Stimulated activated CD8-positive, alpha-beta memory T cell treated with anti-CD3 and anti-CD28 coated beads, Interleukin-12 subunit alpha, Interleukin-12 subunit beta, amount 100 ng/mL, for 4 hours (primary cell): ENCODE measurements at regions not wholly inside any gene's neighbourhood (a gene's known extent, or its start where the extent isn't known, plus 50 kb on each side); places are given as distances from the start of the nearest gene placed in this dataset.

Experiments
- DNase-seq: peaks from one replicate; pipeline ENCODE4 v3.0.0-alpha.2; 2020; ENCODE audit warnings: low read depth

DNA sequence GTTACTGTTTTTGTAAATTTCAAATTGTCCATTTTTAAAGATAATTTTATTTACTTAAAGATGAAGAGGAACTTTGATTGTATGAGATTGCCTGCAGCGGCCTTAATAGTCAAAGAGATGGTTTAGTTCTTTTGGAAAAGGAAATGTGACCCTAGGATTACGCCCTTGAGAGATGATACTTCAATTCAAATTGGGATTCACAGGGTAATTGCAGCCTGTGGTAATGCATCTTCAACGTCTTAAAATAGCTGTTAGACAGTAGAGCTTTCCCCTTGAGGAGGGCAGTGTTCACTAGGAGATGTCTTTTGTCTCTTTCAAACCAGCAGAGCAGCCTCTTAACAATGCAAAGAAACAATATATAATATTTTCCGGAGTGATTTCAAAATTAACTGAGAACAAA lies 127.1 kb downstream of the TAF11L14 start:
- DNase-seq: no peak

DNA sequence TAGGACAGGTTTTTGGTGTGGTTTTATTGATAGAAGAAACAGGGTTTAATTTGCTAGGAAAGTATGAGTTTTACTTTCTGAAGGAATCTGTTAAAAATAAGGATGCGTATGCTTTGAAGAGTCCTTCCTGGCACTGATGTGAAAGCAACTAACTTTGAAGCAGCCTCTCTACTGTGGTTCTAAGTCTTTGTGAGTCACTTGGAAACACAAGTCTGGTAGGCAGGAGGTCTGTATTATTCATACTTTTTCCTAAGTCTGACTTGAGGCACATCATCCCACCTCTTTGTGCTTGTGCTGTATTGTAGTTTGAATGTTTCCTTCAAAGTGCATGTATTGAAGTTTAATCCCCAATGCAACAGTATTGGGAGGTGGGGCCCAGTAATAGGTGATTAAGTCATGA lies 129.0 kb downstream of the TAF11L14 start:
- DNase-seq: no peak

DNA sequence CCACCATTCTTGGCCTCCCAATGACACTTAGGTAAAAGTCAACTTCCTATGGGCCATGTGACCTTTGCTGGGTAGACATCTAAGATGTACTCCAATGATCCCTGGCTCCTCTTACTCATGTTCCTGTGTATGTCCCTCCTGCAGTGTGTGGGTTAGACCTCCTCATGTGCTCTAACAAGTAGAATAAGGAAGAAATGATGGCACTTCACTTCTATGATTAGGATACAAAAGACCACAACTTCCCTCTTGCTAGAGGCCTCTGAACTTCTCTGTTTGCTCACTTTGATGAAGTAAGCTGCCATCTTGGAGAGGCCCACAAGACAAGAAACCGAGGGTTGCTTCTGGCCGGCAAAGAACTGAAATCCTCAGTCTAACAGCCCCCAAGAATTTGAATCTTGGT lies 131.8 kb downstream of the TAF11L14 start:
- no peak for DNase-seq

DNA sequence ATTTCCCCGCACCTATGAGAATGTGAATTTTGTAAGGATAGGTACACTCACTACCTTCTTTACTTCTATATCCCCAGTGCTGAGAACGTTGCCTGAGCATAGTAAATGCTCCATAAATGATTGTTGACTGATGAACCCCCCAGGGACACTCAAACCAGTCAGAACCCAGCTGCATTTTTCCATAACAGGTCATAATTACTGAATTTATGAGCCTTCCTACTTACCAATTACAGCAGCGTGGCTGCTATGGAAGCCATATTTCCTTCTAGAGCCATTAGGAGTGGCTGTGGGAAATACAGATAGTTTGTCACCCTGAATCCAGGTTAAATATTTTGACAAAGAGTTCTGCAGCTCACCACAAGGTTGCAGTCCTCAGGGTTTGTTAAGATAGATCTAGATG lies 135.0 kb downstream of the TAF11L14 start:
- no peak for DNase-seq

DNA sequence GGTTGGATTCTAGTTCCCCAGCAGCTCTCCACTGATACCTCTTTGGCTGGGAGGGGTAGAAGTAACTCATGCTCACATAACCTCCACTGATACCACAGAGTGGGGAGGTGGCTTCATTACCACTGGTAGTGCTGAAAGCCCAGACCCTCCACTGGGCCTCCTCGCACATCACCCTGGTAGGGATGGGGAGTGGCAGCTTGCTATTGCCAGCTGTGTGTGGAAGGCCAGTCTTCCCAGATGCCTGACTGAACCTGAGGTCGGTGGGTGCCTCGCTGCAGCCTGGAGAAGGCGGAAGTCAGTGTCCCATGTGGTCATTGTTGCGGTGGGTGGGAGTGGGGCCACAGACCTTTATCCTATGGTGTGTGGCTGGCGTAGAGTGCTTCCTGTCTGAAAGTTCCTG lies 138.0 kb downstream of the TAF11L14 start:
- DNase-seq: no peak

DNA sequence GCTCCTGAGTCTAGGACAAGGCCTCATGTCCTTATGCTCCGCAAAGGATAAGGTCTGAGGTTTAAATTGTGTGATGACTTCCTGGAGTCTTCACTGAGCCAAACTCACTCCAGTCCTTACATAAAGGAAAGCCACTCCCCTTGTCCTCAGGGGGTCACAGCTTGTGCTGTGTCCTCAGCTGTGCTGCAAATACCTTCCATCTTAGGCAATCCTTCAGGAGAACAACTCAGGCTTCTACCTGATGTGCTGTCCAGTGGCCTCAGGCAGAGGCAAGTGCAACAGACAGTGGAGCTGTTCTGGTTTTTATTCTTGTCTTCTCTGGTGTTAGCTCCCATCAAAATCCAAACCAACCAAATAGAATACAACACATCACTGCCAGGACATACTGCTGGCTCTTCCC lies 151.5 kb downstream of the TAF11L14 start:
- DNase-seq: no peak

DNA sequence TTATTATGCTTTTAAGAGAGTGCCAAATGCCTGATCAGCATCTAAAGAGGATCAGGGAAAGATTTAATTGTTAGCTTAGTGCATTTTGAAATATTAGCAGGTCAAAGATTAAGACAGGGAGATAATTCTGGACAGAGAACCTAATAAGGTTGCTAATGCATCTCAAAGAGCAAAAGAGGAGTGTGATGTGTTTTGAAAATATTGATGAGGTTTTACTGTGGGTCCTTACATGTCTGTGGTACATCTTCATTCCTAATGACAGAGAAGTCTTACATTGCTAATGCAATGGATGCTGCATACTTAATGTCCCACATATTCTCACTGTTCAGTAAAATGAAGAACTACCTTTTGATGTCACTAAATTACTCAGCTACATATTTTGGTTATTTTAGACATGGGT lies 154.1 kb downstream of the TAF11L14 start:
- no peak for DNase-seq

DNA sequence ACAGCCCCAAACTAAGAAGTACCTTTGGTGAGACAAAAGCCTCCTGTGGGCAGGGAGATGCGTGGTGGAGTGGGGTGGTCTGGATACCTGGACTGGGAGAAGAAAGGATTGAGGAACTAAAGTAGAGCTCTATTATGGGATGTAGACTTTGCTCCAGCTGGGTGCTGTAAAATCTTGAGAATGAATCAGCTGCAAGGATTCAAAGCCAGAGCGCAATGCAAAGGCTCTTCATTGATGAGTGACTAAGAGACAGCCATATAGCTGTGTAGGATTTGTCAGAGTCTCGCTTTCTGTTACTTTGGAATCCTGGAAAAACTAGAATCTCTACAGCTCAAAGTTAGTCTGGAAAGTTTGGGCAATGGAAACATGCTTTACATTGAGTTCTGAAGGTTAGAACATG lies 159.9 kb downstream of the TAF11L14 start:
- no peak for DNase-seq

DNA sequence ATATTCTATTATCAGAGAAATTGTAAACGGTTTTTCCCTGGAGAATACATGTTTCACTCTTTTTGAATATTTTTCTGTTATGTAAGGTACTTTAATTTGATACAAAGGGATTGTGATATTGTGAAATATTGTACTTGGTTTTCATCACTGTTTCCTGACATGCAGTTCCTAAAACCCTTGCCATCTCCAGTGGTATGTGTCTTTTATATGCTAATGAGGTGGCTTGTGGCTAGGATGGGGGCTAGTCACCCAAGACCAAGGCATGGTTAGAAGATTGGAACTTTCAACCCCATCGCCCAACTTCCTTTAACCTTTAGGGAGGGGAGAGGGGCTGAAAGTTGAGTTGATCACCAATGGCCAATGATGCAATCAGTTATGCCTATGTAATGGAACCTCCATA lies 160.6 kb downstream of the TAF11L14 start:
- DNase-seq: no peak

DNA sequence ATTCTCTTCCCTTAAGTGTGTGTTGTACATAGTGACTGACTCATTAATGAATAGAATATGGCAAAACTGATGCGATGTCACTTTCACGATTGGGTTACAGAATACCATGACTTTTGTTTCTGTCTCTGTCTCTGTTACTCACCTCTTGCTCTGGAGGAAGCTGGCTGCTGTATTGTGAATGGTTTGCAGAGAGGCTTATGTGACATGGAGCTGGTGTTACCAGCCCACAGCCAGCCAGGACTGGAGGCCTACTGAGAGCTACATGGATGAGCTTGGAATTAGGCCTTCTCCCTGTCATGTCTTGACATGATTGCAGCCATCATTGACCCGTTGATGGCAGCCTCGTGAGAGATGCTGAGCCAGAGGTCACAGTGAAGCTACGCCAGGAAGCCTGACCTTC lies 161.9 kb downstream of the TAF11L14 start:
- no peak for DNase-seq

DNA sequence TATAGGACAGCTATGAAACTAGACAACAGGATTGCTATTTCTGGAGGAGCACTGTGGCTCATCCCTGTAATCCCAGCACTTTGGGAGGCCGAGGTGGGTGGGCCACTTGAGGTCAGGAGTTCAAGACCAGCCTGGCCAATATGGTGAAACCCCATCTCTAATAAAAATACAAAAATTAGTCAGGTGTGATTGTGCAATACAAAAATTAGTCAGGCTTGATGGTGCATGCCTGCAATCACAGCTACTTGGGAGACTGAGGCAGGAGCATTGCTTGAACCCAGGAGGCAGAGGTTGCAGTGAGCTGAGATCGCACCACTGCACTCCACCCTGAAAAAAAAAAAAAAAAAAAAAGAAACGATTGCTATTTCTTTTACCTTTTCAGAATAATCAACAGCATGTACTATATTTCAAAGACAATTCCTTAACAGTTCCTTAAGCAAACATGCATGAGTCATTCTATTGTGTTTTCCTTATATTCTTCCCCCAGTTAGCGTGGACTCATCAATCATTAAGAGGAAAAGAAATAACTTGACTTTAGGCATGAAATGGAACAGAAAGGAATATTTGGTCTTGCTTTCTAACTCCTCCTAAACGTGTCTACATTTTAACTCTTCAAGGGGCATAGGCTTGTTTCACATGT lies 162.6 kb downstream of the TAF11L14 start:
- no peak for DNase-seq

DNA sequence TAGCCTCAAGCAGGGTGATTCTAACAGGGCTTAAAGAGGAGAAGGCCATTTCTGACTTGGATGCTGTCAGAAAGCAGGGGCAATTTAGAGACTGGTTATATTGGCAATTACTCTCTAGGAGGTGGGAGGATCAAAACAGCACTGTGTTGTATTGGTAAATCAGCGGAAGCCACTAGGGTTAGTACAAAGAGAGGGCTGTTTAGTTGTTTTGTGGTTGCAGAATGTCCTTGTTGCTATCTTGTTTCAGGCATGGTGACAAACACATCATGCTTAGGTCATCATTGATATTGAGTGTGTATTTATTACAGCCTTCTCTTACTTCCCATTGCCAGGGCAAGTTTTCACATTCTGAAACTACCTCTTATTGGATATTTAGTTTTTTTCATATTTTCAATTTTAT lies 165.3 kb downstream of the TAF11L14 start:
- DNase-seq: no peak

DNA sequence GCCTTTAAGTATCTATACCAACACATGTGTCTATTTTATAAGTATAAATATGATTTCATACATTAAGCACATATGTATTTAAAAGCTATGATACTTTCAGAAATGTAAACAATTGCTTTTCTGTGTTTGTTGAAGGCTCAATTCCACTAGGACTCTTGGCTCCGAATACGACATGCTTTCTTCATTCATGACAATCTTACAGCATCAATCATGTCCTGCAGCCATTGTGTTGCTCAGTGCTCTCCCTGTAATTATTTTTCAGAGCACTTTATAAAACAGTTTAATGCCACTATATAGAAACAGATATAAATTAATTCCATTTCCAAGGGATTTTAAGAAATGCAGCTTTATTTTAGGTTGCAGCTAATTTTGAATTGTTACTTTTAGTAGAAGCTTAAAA lies 167.3 kb downstream of the TAF11L14 start:
- no peak for DNase-seq

DNA sequence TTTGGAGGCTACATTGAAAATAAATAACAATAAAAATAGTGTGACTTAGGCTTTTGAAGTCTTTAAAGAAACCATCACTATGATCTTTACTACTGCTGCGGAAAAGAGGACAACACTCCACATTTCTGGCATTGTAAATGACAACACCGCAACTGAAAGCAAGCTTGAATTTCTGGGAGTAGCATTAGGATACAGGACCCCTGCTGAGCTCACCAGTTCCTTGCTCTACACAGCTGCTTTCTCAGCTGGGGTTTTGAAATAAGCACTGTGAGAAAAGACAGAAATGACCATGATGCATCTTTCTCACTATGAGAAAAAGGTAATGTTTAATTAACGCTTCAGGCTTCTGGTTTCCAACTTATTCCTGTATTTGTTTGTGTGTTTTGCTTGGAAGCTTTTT lies 168.0 kb downstream of the TAF11L14 start:
- no peak for DNase-seq

DNA sequence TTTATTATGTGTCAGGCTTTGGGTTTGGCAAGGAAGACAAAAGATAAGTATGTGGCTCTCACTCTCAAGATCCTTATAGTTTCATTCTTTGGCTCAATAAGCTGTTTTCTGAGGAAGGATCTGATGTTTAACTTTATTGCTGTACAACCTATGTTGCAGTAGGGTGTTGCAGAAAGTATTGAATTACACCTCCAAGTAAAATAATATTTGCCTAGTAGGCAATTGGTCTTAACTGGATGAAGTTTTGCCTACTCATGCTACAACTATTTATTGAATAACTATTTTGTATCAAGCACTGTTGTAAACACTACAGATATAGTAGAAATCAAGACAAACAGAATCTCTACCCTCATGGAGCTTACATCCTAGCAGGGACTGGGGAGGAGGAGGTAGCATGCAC lies 169.7 kb downstream of the TAF11L14 start:
- DNase-seq: no peak

DNA sequence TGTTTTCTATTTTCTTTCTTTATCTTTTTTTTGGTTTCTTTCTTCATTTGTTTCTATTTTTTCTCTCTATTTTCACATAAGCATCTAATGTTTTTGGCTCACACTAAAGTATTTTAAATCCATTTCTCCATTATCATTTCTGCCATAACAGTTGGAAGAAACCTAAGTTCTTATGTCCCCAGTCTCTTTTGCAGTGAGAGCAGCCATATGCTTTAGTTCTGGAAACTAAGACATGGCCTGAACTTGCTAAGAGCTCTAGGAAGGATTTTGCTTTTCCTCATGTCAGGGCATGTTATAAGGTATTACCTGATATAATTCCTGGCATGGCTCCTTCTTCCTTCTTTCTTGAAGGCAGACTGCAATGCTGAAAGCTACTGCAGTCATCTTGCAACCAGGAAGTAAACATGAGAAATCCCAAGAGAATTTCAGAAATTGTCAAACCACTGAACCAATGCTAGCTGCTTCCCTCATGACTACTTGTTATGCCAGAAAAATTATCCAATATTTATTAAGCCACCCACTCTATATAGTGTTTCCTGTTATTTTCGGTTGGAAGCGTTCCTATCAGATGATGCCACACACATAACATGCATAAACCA lies 171.1 kb downstream of the TAF11L14 start:
- DNase-seq: no peak

DNA sequence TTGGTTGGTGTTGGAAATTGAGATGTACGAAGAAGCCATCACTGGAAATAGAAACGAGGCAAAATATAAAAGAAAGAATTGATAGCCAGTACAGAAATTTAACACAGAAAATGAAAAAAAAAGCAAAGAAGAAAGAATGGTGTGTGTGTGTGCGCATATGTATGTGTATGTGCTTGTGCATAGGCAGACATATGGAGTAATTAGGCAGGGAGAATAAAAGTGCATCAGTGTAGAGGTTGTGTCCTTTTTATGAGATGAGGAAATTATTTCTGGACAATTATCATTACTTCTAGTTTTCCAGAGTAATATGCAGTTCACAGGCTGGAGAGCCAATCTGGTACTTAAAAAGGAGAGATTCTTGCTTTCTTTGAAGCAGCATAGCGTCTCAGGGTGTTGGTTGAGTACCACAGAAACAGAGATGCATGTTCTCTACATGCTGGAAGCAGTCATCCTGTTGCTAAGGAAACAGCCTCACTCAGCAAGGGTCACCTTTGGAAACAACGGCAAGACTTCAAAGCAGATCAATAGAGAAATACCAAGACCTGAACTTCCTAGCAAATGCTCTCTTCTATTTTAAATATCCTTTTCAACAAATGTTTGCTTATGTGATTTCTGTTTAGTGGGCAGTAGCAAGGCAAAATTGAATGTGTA lies 172.7 kb downstream of the TAF11L14 start:
- no peak for DNase-seq

DNA sequence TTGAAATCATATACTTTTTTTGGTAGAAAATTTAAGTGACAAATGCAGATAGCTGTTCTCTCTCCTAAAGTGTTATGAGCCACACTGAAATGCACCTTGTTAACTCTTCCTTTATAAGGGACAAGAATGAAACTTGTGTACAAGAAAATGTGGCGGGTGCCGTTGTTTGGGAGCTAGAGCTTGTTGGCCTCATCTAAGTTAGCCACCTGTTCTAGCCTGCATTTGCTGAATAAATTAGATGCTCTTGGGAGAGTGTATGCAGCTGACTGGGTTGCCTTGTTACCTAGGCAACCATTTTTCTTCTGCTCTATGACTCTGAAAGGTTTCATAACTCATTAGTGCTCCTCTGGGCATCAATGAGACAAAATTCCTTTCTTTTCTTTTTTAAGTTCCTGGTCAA lies 174.3 kb downstream of the TAF11L14 start:
- DNase-seq: no peak

DNA sequence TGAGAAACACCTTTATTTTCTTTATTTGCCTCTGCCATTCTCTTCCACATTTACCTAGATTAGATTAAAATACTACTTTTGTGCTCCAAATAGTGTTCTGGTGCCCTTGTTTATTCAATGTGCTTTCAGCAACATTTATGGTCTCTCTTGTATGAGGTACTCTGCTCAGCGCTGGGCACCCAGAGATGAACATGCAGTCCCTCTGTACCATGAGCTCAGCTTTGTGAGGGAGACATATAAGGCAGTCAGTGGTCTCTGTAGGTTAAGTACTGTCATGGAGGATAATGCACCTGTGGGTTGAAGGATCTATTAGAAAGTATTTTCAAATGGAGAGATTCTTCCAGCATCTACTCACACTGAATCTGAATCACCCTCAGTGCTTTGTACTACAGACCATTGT lies 176.5 kb downstream of the TAF11L14 start:
- DNase-seq: no peak

DNA sequence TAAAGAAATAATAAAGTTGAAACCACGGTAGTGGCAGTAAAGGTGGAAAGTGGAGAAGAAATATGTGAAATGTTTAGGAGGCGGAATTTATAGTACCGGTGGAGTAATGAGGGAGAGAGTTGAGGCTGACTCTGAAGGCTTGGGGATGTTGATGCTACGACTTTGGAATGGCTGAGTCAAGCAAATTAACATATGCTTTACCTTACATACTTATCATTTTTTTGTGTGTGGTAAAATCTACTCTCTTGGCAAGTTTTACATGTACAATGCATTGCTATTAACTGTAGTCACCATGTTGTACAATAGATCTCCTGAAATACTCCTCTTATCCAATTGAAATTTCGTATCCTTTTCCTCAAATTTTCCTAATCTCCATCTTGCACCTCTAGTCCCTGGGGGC lies 179.0 kb downstream of the TAF11L14 start:
- no peak for DNase-seq

DNA sequence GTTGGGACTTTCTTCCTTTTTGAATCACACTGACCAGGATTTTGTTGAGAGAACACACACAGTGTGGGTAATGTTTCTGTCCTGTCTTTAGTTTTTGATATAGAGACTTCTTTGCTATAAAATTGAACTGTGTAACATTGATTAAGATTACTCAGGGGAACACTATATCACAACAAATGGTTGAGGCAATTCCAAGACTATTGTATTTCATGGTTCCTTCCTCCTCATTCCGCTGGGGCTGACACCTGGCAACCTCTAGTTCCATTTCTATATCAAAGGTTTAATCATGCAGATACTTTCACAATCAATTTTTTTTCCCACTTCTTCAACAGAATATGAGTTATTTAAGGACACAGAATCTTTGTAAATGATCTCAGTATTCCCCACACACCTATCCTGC lies 182.2 kb downstream of the TAF11L14 start:
- no peak for DNase-seq

DNA sequence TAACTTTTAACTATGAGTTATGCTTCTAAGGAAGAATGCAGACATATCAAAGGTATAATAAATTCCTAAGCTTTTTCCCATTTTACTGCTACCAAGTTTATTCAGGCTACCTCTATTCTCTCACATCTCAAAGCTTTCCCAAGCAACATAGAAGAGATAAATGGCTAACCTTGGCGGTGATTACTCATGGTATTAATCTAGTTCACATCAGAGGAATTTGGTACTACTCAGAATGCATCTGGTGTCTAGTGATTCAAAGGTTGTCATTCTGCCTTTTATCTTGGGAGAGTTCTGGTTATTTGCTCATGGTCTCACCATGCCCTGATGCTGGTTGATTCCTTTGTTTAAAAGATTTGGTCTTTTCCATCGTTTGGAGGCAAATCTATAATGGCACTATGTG lies 182.7 kb downstream of the TAF11L14 start:
- no peak for DNase-seq

DNA sequence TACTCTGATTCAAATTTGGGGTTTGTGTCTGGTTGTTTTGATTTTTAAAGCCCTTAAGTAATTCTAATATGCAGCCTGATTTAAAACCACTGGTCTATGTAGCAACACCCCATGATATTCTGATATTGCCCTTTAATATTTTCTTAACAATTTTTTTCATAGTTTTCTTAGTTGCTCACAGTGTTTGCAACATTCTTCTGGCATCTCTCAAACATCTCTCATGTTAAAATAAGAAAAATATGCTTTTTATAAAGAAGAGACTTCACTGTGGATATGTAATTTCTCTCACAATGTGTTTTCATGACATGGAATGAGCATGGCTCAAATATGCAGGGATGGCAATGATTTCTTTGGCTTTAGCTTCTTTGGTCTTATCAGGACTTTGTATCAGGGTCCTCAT lies 183.7 kb downstream of the TAF11L14 start:
- DNase-seq: no peak

DNA sequence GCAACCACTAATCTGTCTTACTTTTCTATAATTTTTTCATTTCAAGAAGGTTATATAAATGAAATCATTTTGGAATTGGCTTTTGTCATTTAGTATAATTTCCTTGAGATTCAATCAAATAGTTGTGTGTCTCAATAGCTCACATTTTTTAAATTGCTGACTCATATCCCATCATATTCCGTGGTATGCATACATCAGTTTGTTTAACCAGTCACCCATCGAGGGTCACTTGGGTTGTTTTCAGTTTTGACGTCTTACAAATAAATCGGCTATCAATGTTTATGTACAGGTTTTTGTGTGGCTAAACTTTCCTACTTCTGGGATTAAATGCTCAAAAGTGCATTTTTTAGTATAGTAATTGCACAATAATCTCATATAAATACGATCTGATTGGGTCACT lies 185.5 kb downstream of the TAF11L14 start:
- DNase-seq: no peak
